Forelimb muscle (tissue), 1 donor: ENCODE measurements at regions not wholly inside any gene's neighbourhood (a gene's known extent, or its start where the extent isn't known, plus 50 kb on each side); places are given as distances from the start of the nearest gene placed in this dataset.
"Not testable (repeated sequence)": the region's sequence is repeated elsewhere in the genome, so short reads cannot be mapped to it uniquely, and the experiment has no call there.

Source experiments
- DNase-seq: peaks from one replicate; pipeline ENCODE4 v3.0.0-alpha.2; 2013; ENCODE audit warnings: low read depth

GRCh38 chr7:150046290-150047194, 172.8 kb downstream of the ATP6V0E2 start:
- not testable (repeated sequence) for DNase-seq

DNA sequence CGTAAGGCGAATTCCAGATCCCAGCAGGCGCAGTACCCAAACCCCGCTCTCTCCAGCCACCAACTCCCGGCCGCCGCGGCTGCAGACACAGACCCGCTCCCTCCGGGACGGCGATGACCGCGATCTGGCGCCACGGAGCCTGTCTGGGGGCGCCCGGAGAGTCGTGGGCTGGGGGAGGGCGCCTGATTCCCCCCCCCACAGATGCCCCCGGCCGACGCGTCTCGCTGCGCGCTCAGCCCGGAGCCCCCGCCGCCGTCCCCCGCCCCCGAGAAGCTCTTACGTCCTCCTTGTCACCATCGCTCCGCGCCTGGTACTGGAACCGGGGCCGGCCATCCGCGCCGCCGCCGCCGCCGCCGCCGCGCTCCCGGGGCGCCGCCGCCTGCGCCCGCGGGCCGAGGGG, 173.6 kb downstream of the ATP6V0E2 start:
- not testable (repeated sequence) for DNase-seq

GRCh38 chr7:150047772-150048171, 174.0 kb downstream of the ATP6V0E2 start:
- not testable (repeated sequence) for DNase-seq

DNA sequence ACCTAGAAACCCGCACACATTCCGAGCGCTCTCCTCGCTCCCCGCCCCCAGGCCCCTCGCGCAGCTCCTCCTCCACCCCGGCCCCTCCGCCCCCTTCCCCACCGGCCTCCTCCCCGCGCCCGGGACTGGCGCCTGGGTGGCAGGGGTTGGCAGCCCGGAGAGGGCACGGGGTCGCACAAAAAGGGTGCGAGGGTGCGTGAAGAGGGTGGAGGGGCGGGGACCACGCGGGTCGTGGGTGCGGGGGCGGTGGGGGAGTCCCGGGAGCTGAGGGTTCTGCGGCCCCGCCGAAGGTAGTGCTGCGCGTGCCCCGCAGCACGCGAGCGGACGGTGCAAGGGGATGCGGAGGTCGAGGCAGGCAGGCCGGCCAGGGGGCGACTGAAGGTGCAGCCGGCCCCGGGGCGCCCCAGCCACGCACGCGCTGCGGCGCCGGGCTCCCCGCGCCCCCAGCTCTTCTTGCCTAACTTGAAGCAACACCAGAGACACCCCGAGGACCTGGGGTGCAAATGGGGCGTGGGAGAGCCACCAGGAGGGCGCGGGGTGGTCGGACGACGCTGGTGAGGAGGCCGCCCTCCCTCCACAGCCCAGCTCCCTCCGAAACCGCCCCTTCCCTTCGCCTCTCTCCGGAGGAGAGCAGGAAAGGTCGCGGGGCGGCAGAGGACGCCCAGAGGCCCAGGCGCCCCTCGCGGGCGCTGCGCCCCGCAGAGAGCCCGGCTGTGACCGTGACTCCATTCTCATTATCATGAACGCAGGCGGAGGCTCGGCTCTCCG, 174.7 kb downstream of the ATP6V0E2 start:
- not testable (repeated sequence) for DNase-seq

DNA sequence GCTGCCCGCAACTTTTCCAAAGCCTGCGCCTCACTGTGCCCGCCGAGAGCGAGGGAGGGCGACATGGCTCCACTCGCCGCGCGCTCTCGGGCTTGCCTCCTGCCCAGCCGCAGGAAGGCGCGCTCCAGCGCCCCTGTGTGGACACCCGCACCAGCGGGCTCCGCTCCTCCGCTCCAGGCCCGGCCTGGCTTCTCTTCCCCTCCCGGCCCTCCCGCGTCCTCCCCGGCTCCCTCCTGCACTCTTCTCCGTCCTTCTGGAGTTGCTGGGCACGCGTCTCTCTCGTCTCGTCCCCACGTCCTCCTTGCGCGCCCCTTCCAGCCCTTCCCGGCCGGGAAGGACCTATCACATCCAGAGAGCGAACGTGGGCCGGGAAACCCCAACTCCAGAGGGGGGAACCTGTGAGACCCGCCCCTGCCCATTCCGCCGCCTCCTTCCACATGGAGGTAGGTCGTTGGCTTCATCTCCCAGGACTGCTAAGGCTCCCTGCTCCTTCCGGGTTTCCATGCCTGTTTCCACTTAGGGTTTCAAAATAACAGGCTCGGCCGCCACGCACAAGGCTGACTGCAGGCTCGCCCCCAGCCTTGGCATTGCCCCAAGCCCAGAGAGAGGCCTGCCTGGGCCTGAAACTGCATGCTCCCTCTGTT, 175.4 kb downstream of the ATP6V0E2 start:
- DNase-seq: not testable (repeated sequence)

GRCh38 chr7:150053396-150053795, 179.6 kb downstream of the ATP6V0E2 start:
- not testable (repeated sequence) for DNase-seq

DNA sequence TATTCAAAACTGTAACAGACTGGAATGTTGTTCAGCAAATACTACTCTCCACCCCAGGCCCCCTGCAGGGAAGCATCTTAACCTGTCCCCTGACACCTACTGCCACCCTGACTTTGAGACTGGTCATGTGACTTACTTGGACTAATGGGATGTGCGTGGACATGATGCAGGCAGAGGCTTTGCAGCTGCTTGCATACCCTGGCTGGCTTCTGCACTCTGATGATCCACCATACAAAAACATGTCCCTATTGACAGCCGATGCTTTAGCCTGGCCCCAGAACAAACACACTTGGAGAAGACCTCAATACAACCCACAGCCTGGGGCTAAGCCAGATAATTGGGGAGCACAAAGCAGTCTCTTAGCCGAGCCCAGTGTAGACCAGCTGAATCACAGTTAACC, 180.5 kb downstream of the ATP6V0E2 start:
- DNase-seq: not testable (repeated sequence)

- not testable (repeated sequence) for DNase-seq
Measured at GRCh38 chr7:150060259-150061221, 186.8 kb downstream of the ATP6V0E2 start.

DNA sequence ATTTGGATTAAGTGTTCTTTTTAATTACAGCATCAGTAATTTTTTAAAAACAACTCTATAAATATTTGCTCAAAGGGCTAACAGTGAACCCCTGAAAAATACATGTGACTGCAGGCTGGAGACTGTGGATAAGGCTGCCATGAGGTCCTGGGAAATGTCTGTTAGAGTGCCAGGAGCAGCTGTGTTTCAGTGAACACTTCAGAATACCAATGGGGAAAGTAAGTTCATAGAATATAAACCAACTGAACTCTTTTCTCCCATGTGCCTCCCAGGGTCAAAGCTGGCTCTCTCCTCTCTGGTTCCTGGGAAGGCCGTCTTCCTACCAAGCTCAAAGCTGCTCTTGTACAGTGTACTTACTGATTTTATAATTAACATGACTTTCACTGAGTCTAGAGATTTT, 189.4 kb downstream of the ATP6V0E2 start:
- DNase-seq: not testable (repeated sequence)

DNA sequence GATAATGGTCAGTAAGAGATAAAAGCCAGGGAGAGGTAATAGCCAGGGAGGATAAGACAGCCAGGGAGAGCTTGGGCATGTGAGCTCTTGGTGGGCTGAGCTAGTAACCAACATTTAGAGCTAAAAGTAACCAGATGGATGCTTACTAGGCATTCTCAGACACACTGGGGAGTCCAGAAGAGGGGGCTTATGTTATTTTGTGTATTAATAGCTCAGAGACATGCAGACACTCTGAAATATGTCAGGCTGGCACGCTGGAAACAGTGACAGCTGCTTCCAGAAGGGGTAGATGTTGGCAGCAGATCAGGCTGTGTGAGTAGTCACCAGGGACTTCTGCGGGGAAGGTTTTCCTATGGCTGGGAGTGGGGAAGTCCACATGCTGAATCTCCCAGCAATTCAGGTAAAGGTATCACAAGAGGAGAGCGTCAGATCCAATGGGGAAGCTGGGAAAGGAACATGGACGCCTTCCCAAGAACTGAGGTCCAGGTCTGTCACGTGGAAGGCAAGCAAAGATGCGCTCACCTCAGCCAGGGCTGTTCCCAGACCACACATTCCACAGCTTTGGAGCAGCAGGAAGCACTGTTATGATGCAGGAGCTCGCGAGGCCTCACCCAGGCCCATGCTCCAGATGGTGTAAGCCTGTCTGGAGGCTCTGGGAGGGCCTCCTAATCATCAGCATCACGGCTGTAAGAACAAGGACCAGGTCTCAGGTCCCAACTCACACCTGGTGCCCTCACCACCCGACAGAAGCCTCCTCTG, 196.0 kb downstream of the ATP6V0E2 start:
- not testable (repeated sequence) for DNase-seq

- not testable (repeated sequence) for DNase-seq
Measured at GRCh38 chr7:150077543-150077942, 203.8 kb downstream of the ATP6V0E2 start.

DNA sequence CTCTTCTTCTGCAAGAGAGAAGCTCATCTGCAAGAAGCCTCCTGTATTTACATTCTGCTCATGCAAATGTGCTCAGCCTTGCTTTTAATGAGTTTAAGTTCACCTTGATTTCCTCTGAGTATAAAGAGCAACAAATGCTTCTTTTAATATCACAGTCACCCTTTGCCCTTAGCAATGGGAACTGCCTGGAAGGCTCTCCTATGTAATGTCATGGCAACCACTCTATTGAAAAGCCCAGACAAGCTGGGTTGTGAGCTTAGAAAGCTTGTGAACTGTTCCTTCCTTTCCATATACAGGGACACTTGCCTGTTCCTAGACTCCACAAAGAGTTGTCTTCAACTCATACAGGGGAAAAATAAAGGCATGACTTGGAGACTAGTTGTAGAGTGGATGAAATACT, 208.1 kb downstream of the ATP6V0E2 start:
- DNase-seq: not testable (repeated sequence)

DNA sequence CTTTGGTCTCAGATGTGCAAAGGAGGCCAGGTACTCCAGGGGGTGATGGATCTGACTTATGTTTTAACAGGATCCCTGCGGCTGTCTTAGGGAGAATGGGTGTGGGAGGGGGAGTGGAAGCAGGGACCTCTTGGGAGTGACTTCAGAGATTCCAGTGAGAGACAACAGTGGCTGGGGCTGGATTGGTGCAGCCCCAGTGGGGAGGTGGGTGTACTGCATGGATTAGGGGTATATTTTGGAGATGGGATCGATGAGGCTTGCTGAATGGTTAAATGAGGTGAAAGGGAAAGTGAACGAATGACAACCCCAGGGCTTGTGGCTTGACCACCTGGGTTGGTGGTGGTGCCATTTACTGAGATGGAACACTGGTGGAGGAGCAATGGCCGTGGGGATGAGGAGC, 211.0 kb downstream of the ATP6V0E2 start:
- not testable (repeated sequence) for DNase-seq

- DNase-seq: not testable (repeated sequence)
Measured at GRCh38 chr7:150087478-150087877, 213.7 kb downstream of the ATP6V0E2 start.

DNA sequence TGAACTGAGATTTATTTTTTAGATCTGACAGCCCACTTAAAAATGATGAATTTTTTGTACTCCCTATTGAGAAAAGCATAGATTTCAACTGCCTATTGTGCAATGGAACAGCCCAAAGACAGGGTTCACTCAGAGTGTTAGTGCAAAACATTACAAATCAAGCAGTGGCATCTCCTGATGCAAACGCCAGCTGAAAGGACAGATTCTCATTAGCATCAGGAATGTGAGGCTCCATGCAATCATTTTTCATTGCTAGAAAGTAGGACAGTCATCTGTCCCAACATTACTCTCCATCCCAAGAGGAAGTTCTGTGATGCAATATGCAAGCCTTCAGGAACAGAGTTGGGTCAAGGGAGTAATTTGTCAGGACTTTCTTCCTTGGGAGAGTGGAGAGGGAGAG, 215.4 kb downstream of the ATP6V0E2 start:
- DNase-seq: not testable (repeated sequence)

GRCh38 chr7:150090776-150091175, 217.0 kb downstream of the ATP6V0E2 start:
- not testable (repeated sequence) for DNase-seq

DNA sequence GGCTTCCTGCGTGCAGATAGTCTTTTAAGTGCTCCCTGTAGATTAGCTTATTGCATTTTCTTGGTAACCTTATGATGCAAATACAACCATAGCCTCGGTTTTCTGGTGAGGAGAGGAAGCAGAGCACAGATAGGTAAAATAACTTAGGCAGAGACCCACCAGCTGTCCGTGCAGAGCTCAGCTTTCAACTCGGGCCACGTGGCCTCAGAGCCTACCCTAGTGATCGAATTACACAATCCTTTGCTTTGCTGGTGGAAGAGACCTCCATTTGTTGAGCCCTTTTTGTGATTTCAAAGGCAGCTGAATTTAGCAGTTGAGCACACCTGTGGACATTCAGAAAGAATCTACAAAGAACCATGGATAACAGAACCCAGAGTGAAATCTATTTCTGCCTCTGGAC, 220.1 kb downstream of the ATP6V0E2 start:
- DNase-seq: not testable (repeated sequence)

DNA sequence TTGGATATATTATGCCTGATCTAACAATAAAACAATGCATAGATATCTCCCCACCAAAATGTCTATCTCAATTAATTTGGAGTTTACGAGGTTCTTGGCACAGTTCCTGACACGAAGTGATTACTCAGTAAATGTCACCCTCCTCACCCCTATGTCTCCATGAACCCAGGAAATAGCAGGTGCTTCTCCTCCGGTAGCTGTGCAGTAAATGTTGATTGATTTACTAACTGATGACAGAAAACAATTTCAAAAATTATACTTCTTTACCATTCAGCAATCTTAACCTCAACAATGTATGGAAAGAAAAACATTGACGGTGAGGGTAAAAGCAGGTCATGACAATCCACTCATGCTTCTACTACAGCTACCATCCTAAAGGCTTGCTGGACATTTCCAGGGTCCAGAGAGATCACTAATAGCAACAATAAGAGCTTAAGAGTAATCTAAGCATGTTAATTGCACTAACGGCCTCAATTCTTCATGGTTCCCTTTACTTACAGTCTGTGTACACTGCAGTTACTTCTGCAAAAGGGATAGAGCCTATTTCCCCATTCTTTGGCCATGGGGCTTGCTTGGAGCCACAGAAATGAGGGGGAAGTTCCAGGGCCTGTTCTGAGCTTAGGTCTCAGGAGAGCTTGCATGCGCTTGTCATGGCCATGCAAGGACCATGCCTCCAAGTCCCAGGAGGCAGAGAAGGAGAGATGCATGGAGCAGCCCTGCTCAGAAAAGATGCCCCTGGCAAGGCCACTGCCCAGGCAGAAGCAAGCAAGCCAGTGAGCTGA, 222.6 kb downstream of the ATP6V0E2 start:
- DNase-seq: not testable (repeated sequence)

- DNase-seq: not testable (repeated sequence)
Measured at GRCh38 chr7:150098592-150098991, 224.6 kb upstream of the LRRC61 start.
